NCI-H2227 (cell line): ENCODE measurements at regions not wholly inside any gene's neighbourhood (a gene's known extent, or its start where the extent isn't known, plus 50 kb on each side); places are given as distances from the start of the nearest gene placed in this dataset.
"Not testable (repeated sequence)": the region's sequence is repeated elsewhere in the genome, so short reads cannot be mapped to it uniquely, and the experiment has no call there.

Source experiments
- DNase-seq: peaks from one replicate; lab custom pipeline; 2025; ENCODE audit not compliant: unreplicated experiment; lab: John Stamatoyannopoulos, UW

- DNase-seq: no peak
Observed at GRCh38 chr7:131861620-131862346, 305.4 kb upstream of the PODXL start.

- DNase-seq: peak; percentile 81
Observed at GRCh38 chr7:131859147-131859821, 302.9 kb upstream of the PODXL start.

DNA sequence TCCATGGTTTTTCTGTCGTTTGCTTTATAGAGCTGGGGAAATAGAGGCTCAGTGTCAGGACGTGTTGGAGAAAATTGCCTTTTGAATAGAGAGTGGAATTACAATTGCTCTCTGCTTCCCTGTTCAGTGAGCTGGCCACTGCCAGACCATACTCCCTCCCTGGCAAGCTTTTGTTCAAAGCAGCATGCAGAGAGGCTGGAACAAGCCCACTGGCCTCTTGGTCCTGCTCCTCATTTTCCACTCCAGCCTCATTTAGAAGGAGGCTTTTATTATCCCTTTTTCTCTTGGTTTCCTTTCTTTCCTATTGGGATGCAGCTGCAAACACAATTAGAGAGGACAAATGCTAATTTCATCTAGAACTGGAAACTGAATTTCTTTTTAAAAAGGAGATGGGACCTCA lies 302.2 kb upstream of the PODXL start:
- DNase-seq: peak; percentile 19

DNA sequence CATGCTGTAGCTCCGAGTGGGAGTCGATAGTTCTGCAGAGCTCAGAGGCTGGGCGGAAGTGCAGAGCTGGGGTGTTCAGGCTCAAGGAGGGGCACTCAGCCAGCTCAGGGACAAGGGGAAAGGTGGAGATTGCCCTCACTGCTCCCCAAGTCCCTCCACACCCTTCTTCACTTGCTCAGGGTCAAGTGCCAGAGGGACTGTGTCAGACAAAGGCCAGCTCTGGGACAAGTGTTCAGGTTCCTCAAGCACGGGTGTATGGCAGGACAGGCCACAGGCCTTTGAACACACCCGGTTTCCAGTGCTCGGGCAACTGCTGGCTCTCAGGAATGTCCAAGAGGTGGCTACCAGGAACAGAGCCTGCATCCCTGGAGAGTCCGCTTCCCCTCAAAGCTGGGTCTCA lies 293.0 kb upstream of the PODXL start:
- no peak for DNase-seq

DNA sequence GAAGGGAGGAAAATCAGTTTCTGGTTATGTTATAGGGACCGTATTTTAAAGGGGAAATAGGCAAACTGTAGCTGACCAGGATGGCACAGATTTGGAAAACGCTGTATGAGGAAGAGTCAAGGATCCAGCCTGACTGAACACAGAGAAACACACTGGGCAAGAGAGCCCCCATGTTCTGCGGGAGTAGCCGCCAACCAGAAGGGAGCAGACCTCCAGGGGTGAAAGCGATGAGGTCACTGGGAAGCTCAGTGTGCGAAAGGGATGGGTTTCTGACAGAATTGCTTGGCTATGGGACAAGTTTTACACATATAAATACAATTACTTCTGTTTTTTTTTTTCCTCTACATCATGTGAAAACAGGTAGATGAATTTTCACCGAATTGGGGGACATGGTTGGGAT lies 291.6 kb upstream of the PODXL start:
- DNase-seq: no peak

DNA sequence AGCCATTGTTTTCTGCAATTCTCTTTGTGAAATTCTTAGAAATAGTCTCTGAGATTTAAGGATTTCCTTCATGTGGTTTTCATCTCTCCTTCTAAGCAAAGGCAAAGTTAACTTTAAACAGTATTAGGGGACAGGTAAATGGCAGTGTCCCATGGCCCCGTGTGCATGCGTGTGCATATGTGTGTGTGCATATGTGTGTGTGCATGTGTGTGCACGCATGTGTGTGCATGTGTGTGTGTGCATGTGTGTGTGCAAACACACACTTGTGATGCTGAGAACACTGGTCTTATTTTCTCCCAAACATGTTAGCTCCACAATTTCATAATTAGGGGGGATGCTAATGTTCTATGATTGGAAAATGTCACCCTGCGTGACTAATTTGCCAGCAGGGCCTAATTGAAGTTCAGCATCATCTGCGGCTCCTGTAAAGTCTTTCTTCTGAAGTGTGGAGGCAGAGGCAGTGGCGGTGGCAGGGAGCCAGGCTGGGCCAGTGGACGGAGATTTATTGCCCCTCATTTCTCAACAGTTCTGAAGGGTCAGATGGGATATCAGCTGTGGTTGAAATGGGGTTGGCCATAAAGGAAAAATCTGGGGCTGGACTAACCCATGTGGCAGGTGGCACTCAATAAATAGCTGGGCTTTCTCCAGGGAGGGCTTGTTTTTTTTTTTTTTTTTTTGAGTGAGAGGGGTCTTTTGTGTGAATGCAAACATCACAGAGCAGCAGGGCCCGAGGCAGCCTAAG lies 289.3 kb upstream of the PODXL start:
- DNase-seq: no peak

GRCh38 chr7:131844369-131844768 lies 287.9 kb upstream of the PODXL start:
- no peak for DNase-seq

DNA sequence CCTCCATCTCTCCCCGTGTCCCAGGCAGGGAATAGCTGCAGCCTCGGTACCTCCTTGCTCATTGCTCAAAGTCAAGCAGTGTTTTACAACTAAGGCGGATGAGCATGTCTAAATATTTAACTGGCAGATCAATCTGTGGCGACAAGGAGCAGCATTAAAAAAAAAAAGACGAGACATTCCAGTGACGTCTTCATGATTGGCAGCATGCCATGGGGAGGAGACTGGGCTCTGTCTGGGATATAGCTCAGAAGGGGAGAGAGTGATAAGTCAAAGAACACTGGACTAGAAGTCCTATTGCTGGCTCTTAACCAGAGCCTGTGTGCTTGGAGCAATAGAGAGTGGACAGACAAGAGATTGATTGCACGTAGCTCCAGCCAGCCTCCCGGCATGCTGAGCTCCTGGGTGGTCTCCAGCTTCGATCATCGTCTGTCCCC lies 287.5 kb upstream of the PODXL start:
- peak; percentile 24 for DNase-seq

- no peak for DNase-seq
Observed at GRCh38 chr7:131839967-131840690, 283.7 kb upstream of the PODXL start.

DNA sequence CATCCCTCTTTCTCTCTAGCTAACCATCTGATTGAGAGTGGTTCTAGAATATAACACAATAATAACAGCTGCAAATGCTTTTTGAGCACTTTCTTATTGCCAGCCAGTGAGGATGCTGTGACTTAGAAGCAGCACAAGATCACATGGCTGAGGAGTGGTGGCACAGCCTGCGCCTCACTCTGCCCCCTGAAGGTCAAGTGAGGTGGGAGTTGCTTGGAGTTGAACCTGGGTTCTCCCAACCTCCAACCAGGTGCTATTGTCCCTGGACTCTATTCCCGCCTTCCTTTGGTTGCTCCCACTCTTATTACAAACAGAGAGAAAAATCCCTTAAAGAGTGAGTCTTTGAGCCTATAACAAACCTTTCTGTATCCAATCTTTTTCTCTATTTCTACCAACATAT lies 280.3 kb upstream of the PODXL start:
- DNase-seq: no peak

DNA sequence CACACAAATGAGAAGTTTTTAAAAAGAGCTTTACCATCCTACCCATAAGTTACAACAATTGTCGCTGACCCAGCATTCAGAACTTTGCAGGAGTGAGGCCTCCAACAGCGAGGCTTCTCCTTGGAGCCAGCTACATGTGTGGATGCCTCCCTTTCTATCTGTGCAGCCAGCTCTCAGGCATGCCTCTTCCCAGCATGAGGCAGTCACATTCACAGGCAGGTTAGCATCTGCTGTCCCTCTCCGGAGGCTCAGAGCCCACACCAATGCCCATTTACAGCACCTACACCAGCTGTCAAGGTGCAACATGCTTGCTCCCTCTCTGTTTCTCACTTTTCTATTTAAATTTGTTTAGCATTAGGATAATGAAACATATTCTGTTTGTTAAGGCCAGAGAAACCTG lies 278.7 kb upstream of the PODXL start:
- no peak for DNase-seq

DNA sequence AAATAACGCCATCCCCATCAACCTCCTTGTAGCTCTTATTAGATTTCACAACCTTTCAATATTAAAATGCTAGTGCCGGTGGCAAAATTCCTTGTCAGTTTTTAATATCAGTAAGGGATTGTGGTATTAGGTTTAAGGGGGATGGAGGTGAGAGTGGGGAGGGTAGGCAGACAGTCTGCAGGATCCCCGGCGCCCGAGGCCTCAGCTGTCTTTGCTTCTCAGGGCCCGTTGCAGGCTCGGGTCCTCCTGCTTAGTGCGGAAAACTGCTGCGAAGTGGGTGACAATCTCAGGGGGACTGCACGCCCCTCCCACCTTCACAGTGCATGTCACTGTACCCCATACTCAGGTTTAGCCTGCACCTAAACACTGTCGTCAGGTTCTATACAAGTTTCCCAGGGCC lies 274.3 kb upstream of the PODXL start:
- DNase-seq: no peak

- DNase-seq: peak; percentile 54
Observed at GRCh38 chr7:131829947-131830558, 273.6 kb upstream of the PODXL start.

- no peak for DNase-seq
Observed at GRCh38 chr7:131827421-131827820, 271.0 kb upstream of the PODXL start.

DNA sequence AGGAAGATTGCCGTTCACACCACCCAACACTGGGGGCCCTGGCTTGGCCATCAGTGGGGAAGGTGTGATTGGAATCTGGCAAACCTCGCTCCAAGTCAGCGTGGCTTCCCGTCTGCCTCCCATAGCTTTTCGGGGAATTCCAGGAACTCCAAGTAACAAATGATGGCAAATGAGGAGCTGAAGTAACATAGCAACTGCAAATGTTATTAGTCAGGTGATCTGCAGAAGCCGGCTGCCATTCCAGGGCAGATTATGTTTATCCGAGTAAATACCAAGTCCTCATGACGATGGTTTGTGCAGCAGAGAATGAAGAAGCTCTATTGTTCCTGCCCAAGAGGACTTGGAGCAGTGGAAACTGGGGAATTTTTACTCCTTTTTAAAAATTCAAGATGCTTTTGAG lies 270.5 kb upstream of the PODXL start:
- no peak for DNase-seq

GRCh38 chr7:131823961-131824440 lies 267.6 kb upstream of the PODXL start:
- DNase-seq: not testable (repeated sequence)

DNA sequence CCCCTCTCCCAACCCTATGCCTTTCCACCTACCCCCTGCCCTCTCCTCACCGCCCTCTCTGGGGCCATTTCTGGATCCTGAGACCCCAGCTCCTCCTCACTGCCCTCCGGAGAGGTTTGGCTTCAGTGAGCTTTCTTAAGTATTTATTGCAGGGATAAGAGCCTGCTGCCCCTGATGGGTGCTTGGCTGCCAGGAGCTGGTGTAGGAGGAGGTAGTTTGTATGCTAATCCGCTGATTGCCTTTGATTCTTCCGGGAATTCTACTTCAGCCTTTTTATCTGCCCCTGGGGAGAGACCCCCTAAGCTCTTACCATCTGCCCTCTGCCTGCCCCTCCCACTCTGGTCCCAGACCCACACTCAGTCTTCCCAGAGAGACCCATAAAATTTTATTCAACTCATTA lies 263.5 kb upstream of the PODXL start:
- DNase-seq: peak; percentile 10

DNA sequence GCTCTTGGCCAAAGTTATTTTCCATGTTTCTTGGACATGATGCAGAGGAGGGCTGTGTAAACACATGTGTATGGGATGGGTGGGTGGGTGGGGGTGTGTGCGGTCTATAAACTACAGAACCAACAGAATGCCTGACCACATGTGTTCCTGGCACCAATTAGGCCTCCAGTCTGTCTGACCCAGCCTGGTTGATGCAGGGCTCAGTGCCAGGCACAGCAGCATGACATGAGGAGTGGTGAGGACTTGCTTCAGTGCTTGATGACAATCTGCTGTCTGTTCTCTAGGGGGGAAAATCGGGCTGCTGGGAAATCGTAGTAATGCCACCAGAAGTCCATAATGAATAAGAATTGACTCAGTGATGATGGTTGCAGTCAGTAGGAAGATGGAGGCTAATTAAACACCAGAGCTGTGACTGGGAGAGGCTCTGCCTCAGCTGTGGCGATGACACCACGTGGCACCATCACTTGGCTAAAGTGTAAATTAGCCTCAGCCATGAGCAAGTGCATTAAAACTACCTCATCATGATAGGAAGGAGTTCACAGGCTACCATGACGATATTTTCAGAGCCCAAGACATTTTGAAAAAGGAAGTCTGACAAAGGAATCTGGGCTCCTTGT lies 260.1 kb upstream of the PODXL start:
- no peak for DNase-seq

GRCh38 chr7:131808736-131809135 lies 252.3 kb upstream of the PODXL start:
- no peak for DNase-seq

DNA sequence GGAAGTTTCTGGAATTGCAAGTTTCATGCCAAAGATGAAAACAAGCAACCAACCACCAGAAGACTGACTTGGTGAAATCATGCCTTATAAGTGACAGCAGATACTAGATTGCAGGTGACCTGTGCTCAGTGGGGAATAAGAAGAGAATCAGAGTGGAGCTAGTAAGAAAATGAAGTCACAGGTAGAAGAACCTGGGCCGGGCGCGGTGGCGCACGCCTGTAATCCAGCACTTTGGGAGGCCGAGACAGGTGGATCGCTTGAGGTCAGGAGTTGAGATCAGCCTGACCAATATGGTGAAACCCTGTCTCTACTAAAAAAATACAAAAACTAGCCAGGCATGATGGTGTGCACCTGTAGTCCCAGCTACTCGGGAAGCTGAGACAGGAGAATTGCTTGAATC lies 251.7 kb upstream of the PODXL start:
- DNase-seq: not testable (repeated sequence)
